ENCODE measurements at regions not wholly inside any gene's neighbourhood (a gene's known extent, or its start where the extent isn't known, plus 50 kb on each side); places are given as distances from the start of the nearest gene placed in this dataset.

DNA sequence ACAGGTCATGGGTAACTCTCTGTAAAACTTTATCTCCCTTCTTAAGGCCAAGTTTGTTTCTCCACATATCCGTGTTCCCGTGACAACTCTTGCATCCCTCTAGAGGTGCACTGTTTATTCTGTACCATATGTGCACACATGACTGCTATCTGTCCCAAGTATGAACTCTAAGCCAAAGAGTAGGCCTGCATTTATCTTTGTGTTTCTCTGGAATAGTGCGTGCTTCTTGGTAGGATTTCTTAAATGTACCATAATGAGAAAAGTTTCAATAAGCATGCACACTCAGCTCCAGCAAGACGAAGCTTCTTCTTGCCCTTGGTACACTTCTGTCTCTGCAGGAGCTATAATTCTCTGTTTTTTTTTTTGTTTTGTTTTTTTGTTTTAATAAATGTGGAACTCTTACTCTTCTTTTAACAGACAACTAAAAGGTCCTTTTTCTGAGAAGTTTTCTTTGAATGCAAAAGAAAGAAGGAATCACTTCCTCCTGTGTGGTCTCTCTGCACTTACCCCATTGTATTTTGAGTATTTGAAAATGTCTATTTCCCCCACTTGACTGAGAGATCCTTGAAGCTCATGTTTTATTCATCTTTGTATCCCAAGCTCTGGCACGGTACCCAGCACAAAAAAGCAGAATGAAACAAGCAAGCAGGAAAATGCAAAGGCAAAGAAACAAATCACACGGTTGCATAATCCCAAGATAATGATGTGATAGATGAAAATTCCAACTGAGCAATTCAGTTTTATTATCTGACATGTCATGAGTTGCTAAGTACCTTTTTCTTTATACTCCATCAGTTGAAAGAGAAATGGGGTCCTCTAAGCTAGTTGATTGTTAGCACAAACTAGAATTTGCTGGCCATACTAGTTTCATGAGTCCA, 521.9 kb upstream of the BOD1L1 start (continued):
- TF ChIP-seq, protein P1, sequence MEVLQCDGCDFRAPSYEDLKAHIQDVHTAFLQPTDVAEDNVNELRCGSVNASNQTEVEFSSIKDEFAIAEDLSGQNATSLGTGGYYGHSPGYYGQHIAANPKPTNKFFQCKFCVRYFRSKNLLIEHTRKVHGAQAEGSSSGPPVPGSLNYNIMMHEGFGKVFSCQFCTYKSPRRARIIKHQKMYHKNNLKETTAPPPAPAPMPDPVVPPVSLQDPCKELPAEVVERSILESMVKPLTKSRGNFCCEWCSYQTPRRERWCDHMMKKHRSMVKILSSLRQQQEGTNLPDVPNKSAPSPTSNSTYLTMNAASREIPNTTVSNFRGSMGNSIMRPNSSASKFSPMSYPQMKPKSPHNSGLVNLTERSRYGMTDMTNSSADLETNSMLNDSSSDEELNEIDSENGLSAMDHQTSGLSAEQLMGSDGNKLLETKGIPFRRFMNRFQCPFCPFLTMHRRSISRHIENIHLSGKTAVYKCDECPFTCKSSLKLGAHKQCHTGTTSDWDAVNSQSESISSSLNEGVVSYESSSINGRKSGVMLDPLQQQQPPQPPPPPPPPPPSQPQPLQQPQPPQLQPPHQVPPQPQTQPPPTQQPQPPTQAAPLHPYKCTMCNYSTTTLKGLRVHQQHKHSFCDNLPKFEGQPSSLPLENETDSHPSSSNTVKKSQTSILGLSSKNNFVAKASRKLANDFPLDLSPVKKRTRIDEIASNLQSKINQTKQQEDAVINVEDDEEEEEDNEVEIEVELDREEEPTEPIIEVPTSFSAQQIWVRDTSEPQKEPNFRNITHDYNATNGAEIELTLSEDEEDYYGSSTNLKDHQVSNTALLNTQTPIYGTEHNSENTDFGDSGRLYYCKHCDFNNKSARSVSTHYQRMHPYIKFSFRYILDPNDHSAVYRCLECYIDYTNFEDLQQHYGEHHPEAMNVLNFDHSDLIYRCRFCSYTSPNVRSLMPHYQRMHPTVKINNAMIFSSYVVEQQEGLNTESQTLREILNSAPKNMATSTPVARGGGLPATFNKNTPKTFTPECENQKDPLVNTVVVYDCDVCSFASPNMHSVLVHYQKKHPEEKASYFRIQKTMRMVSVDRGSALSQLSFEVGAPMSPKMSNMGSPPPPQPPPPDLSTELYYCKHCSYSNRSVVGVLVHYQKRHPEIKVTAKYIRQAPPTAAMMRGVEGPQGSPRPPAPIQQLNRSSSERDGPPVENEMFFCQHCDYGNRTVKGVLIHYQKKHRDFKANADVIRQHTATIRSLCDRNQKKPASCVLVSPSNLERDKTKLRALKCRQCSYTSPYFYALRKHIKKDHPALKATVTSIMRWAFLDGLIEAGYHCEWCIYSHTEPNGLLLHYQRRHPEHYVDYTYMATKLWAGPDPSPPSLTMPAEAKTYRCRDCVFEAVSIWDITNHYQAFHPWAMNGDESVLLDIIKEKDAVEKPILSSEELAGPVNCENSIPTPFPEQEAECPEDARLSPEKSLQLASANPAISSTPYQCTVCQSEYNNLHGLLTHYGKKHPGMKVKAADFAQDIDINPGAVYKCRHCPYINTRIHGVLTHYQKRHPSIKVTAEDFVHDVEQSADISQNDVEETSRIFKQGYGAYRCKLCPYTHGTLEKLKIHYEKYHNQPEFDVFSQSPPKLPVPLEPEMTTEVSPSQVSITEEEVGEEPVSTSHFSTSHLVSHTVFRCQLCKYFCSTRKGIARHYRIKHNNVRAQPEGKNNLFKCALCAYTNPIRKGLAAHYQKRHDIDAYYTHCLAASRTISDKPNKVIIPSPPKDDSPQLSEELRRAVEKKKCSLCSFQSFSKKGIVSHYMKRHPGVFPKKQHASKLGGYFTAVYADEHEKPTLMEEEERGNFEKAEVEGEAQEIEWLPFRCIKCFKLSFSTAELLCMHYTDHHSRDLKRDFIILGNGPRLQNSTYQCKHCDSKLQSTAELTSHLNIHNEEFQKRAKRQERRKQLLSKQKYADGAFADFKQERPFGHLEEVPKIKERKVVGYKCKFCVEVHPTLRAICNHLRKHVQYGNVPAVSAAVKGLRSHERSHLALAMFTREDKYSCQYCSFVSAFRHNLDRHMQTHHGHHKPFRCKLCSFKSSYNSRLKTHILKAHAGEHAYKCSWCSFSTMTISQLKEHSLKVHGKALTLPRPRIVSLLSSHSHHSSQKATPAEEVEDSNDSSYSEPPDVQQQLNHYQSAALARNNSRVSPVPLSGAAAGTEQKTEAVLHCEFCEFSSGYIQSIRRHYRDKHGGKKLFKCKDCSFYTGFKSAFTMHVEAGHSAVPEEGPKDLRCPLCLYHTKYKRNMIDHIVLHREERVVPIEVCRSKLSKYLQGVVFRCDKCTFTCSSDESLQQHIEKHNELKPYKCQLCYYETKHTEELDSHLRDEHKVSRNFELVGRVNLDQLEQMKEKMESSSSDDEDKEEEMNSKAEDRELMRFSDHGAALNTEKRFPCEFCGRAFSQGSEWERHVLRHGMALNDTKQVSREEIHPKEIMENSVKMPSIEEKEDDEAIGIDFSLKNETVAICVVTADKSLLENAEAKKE (CRISPR knock-in tag; IDR thresholded peaks at IDR 0.05), result no peak
- TF ChIP-seq, protein P2, sequence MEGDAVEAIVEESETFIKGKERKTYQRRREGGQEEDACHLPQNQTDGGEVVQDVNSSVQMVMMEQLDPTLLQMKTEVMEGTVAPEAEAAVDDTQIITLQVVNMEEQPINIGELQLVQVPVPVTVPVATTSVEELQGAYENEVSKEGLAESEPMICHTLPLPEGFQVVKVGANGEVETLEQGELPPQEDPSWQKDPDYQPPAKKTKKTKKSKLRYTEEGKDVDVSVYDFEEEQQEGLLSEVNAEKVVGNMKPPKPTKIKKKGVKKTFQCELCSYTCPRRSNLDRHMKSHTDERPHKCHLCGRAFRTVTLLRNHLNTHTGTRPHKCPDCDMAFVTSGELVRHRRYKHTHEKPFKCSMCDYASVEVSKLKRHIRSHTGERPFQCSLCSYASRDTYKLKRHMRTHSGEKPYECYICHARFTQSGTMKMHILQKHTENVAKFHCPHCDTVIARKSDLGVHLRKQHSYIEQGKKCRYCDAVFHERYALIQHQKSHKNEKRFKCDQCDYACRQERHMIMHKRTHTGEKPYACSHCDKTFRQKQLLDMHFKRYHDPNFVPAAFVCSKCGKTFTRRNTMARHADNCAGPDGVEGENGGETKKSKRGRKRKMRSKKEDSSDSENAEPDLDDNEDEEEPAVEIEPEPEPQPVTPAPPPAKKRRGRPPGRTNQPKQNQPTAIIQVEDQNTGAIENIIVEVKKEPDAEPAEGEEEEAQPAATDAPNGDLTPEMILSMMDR (conservative IDR thresholded peaks at IDR 0.05; ENCODE audit: low read depth in 2 of 2), result no peak

DNA sequence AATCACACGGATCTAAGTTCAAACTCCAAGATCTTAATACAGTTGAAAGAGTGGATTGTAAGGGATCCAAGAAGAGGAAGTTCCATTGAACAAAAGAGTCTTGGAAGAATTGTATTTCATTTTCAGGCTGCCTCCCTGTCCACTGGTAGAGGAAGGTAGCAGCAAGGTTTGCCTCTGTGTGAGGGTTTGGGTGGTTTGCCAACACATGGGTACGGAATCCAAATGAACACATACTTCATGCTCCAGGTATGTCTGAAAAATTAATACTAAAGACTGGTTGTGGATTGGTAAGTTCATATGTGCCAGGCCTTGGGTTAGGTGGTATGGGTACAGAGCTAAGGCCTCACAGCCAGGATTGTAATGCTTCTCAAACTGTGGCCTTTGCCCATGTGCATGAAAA, 523.6 kb upstream of the BOD1L1 start:
- Histone ChIP-seq H3K4me1 (ENCODE audit: insufficient read depth) (no peaks in the 10 kb centered on the region; the same call in 1 of the 2 replicates), H3K4me2 (no peak overlapping the region), H3F3A (replicated peaks; ENCODE audit: low read depth) (no peaks in the 10 kb centered on the region), H3K27me3 (ENCODE audit: insufficient read depth) (no peaks in the 10 kb centered on the region), H2AFZ (no peak overlapping the region), H3K27ac (ENCODE audit: low read depth) (no peak overlapping the region), H3K4me3 (no peak overlapping the region), H4K20me1 (replicated peaks; ENCODE audit: insufficient read depth) (no peaks in the 10 kb centered on the region), H3K79me2 (replicated peaks; ENCODE audit: insufficient read depth) (no peaks in the 10 kb centered on the region), H3K36me3 (ENCODE audit: insufficient read depth) (no peaks in the 10 kb centered on the region), H3K9me2 (ENCODE audit: insufficient read depth) (peaks cover 12% of the 10 kb centered on the region)
- ATAC-seq, result no peak
- Mint-ChIP-seq H3K4me3 (no peak overlapping the region), H3K27ac (no peak overlapping the region), H3K9me3 (no peaks in the 10 kb centered on the region; the same call in 2 of the 3 replicates), H3K36me3 (ENCODE audit: low read depth) (no peaks in the 10 kb centered on the region), H3K27me3 (ENCODE audit: insufficient read depth, low read depth, poor library complexity) (peaks cover 1% of the 10 kb centered on the region), H3K4me1 (peaks cover 4% of the 10 kb centered on the region; the same call in 1 of the 3 replicates)
- no peak for DNase-seq (ENCODE audit: low spot score)
- TF ChIP-seq CREB1 (CRISPR knock-in tag; IDR thresholded peaks at IDR 0.05; ENCODE audit: low read depth) (no peak), EZH2phosphoT487 (IDR thresholded peaks at IDR 0.05; ENCODE audit: unreplicated experiment) (no peak), STAT1 (IDR thresholded peaks at IDR 0.05; ENCODE audit: unreplicated experiment) (no peak), POLR2AphosphoS5 (IDR thresholded peaks at IDR 0.05; ENCODE audit: low read depth) (no peak), ZNF331 (CRISPR knock-in tag; IDR thresholded peaks at IDR 0.05; ENCODE audit: low read depth) (no peak), JUNB (IDR thresholded peaks at IDR 0.05; ENCODE audit: unreplicated experiment) (no peak), ZNF114 (CRISPR knock-in tag; IDR thresholded peaks at IDR 0.05) (no peak), EZH2 (IDR thresholded peaks at IDR 0.05; ENCODE audit: low read depth, unreplicated experiment) (no peak)
- TF ChIP-seq, protein P2 (conservative IDR thresholded peaks at IDR 0.05; ENCODE audit: low read depth in 2 of 2), result no peak

All from GM23338 (cell line).